ENCODE measurements at regions not wholly inside any gene's neighbourhood (a gene's known extent, or its start where the extent isn't known, plus 50 kb on each side); places are given as distances from the start of the nearest gene placed in this dataset.

DNA sequence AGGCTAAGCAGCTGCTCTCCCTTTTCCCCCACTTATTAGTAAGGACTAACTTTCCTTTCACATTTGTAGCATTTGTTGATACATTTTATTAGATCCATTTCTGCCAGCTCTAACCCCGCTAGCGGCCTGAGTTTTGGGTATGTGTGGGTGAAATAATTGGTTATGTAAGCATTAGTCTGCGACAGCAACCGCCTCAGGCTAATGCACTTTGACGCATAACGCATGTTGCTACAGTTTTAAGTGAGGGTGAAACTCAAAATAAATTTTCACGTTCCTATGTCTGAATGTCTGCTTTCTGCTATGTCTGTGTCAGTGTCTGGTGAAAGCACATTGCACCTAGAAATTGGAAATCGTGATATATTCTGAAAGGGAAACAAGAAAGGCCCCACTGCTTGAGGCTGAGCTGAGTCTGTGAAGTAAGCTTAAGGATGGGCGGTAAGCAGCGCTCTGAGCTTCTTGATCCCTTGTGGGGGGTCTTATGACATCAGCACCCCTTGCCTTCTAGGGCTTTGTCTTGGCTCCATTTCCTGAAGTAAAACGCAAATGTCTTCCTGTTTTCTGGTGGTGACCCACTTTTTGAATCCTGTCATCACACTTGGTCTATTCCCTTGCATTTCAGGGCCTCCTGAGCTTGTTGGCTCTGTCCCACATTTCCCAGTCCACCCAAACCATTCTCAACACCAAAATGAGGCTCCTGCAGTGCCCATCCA lies 648.3 kb upstream of the ARGLU1 start (continued):
- TF ChIP-seq, protein P1, sequence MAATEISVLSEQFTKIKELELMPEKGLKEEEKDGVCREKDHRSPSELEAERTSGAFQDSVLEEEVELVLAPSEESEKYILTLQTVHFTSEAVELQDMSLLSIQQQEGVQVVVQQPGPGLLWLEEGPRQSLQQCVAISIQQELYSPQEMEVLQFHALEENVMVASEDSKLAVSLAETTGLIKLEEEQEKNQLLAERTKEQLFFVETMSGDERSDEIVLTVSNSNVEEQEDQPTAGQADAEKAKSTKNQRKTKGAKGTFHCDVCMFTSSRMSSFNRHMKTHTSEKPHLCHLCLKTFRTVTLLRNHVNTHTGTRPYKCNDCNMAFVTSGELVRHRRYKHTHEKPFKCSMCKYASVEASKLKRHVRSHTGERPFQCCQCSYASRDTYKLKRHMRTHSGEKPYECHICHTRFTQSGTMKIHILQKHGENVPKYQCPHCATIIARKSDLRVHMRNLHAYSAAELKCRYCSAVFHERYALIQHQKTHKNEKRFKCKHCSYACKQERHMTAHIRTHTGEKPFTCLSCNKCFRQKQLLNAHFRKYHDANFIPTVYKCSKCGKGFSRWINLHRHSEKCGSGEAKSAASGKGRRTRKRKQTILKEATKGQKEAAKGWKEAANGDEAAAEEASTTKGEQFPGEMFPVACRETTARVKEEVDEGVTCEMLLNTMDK (IDR thresholded peaks at IDR 0.05; ENCODE audit: borderline replicate concordance, insufficient read depth, low read depth, low read length, poor library complexity, severe bottlenecking), result no peak
- no peak for TF ChIP-seq ZNF696 (CRISPR knock-in tag; conservative IDR thresholded peaks at IDR 0.05)
- no peak for TF ChIP-seq ZBTB2 (IDR thresholded peaks at IDR 0.05)
- no peak for TF ChIP-seq ZNF347 (CRISPR knock-in tag; IDR thresholded peaks at IDR 0.05; ENCODE audit: low read depth)
- no peak for TF ChIP-seq ILK (tag; IDR thresholded peaks at IDR 0.05; ENCODE audit: borderline replicate concordance, low read depth)
- no peak for TF ChIP-seq RFX7 (CRISPR knock-in tag; IDR thresholded peaks at IDR 0.05)
- TF ChIP-seq DIDO1 (tag; IDR thresholded peaks at IDR 0.05; ENCODE audit: low read depth), result no peak
- TF ChIP-seq ZNF707 (CRISPR knock-in tag; conservative IDR thresholded peaks at IDR 0.05), result no peak

All from K562 (cell line).